HG03520 (cell line): ENCODE measurements at regions not wholly inside any gene's neighbourhood (a gene's known extent, or its start where the extent isn't known, plus 50 kb on each side); places are given as distances from the start of the nearest gene placed in this dataset.
"Not testable (repeated sequence)": the region's sequence is repeated elsewhere in the genome, so short reads cannot be mapped to it uniquely, and the experiment has no call there.

Source experiments
- ATAC-seq: cut with Tn5 transposase; IDR thresholded peaks from one replicate; pipeline ENCODE4 v1.9.1; 2021; ENCODE audit warnings: mild to moderate bottlenecking, moderate library complexity; ENCODE audit not compliant: unreplicated experiment

DNA sequence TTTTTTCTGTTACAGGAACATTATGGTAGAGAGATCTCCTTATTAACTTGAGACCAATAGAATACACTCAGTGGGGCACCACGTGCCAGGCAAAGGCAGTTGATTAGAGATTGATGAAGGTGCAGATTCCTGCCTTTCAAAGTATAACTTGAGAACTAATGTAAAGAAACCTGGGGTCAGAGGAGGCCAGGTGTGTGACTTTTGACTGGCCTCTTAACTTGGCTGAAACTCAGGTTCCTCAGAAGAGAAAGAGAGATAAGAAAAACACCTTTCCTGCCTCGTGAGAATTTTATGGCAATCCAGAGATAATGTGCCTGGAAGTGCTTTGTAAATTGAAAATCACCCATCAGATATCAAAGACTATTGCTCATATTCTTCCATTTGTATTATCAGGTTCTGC is 110.7 kb upstream of the GZMB start:
- ATAC-seq = no peak

DNA sequence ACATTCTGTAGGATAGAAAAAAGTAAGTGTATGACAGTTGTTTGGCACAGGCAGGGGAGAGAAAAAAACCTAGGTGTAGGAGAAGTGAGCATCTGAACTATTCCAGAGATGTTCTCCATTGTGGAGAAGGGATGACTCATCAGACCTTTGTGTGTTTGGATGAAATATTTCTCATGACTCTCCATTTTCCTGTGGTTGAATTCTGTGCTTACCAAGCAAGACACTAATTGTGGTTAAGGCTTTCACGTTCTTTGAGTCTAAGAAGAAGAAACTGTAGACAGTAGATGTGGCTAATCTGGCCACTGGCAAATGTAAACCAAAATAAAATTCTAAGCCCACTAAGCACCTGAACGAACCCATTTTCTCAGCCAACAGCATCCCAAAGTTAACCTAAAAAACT is 107.9 kb upstream of the GZMB start:
- ATAC-seq = no peak

DNA sequence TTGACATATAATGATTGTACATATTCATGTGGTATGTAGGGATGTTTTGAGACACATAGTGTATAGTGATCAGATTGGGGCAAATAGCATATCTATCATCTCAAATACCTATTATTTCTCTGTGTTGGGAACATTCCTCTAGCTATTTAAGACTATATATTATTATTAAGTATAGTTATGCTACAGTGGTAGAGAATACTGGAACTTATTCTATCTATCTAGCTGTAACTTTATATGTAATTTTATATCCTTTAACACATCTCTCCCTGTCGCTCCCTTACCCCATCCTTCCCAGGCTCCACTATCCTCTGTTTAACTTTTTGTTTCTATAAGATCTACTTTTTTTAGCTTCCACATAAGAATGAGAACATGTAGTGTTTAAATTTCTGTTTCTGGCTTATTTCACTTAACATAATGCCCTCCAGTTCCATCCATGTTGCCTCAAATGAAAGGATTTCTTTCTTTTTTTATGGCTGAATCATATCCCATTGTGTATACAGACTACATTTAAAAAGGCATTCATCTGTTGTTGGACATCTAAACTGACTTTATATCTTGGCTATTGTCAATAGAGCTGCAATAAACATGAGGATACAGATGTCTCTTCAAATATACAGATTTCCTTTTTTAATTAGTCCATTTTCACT is 102.1 kb upstream of the GZMB start:
- ATAC-seq = no peak

DNA sequence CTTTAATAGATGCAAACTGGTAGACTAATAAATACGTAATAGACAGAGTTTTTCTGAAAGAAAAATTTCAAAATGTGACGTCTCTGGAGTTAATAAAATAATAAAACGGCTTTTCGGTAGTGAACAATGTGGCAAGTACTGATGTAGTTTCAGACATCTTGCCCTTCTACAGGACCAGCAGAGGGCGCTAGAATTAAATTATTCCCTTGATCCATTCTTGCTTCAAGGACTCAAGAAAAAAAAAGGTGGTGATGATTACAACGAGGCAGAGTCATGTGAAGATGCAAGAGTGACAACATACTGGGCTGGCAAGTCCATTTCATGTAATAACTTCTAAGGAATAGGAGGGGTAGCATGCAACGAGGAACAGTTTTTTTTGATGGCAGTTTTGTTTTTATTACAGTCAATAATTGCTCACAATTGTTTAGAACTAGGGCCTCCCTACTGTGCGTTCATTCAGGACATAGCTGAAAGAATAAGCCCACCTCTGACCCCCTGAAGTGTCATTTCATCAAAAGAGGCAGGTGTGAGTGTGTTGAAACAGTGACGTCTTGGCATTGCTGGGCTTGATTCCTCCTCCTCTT is 101.0 kb upstream of the GZMB start:
- ATAC-seq = no peak

DNA sequence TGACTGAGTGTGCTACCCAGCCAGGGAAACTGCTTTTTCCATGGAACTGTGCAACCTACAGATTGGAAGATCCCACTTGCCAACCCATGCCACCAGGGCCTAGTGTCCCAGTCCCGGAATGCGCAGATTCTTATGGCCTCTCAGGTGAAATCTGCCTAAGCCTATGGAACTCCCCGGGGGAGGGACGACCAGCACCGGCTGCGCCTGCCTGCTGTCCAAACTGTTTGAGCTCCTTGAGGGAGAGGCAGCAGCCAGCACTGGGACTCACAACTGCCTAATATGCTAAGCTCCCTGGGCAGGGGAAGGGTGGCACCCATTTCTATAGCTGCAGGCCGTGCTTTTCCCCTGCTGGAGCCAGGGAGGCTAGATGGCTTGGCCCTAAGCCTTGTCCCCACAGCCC is 92.5 kb upstream of the GZMB start:
- no peak for ATAC-seq

DNA sequence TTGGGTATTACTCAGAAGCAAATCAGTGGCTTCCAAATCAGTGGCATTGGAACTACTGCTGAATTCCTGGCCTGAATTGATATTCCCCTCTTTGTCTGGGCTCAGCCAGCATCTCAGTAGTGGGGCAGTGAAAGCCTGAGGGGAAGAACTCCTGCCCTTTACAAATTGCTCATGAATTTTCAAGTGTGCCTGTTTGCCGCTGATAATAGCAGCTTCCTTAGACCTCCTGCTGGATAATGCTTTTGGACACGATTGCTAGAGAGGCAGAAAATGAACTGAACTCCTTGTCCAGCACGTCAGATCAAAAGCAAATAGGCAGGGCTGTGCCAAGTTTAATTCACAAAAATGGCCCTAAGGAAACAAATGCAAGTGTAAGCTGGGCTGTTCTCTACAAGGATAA is 91.3 kb upstream of the GZMB start:
- ATAC-seq = no peak

DNA sequence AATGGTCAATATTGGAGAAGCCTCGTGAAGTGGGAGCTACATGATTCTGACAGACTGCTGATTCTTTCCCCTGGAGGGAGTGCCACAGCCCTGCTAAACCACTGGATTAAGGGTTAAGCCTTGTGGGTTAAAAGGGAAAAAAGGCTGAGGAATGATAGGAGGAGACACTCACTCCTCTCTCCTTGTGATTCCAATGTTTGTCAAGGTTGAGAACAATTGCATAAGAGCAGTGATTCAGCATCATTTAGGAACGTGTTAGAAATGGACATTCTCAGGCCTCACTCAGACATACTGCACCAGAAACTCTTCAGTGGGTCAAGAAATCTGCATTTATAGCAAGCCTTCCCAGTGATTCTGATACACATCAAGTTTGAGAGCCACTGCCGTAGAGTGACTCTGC is 87.8 kb upstream of the GZMB start:
- no peak for ATAC-seq

DNA sequence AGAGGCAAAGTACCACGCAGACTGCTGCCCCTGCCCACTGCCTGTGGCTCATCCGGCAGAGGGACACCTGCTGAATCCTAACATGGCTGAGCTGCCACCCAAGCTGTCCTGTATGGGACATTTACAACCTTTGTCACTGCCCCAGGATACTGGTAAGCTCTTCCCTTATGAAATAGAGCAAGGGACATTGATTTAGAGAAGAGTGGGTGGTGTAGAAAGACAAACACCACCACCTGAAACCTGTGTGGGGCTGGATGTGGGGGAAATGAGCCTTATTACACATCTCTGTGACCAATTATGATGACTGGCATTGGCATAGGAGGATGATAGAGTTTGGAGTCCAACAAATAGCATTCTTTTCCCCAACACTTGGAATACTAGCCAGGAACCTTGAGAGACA is 81.2 kb upstream of the GZMB start:
- ATAC-seq = no peak

DNA sequence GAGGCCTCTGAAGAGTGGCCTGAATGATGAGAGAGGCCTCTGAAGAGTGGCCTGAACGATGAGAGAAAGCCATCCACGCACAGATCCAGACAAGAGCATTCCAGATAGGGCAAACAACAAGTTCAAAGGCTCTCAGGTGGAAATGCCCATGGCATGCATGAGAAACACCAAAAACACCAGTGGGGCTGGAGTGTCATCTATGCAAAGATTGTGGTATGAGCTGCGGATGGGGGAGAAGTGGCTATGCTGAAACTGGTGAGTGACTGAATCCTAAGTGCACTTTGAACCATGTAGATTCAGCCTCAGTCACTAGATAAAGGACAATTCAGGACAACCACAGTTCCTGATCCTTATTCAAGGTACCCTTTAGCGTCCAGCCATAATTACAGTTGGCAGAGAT is 79.4 kb upstream of the GZMB start:
- ATAC-seq = no peak

DNA sequence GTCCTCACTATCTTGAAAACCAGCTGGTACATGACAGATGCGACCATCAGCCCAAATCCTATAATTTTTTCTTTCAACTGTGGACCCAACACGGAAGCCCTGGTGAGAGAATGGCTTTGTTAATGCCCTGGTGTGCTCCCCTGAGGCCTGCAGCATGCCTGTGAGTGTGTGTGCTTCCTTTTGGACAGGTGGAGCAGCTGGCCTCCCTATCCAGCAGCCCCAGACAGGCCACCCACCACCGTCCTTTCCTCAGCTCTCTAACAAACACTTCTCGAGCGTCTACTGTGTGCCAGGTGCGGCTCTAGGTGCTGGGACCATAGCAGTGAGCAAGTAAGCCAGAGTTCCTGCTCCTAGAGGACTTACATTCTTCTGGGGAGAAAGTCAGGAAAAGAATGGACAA is 78.9 kb upstream of the GZMB start:
- no peak for ATAC-seq

DNA sequence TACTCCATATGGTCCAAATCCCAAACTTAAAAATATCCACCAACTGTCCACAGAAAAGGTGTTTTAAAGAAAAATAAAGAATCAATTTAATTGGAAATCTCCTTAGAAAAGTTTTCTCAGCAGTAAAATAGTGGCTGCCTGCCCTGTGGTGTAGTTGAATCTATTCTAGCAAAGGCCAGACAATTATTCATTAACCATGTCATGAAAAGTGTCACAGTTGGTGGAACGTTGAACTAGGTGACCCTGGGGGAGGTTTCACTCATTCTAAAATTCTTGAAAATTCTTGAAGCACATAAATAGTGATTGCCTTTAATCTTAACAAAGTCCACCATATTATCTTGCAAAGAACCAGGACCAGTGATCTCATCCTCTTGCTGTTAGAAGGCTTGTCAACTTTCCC is 78.4 kb upstream of the GZMB start:
- no peak for ATAC-seq

DNA sequence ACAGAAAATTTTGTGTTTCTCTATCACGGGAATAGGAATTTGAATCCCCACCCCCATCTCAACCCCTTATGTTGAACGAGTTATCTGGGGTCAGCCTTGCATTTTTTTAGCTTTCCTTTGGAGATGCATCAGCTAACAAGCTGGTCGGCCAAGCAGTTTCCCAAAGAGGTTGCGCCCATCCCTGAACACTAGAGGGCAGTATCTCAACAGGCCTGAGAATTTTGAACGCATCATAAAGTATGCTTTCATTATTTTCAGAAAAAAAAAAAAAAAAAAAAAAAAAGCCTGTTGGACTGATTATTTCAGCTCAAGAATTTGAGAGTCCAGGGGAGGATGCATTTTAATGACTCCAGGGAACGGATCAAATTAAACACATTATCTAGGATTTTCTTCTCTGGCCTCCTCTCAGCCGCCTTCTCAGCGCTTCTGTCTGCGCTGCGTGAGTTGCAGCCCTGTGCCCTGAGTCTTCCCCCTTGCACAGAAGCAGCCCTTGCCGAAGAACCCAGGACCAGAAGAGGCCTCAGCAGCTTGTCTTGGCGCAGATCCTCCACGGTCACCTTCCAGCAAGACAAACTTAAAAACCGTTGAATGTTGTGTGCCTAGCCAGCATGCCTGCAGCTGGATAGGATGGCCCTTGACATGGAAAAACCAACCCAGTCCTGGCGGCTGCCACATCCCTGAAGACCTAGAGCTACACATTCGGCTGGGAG is 76.6 kb upstream of the GZMB start:
- no peak for ATAC-seq

DNA sequence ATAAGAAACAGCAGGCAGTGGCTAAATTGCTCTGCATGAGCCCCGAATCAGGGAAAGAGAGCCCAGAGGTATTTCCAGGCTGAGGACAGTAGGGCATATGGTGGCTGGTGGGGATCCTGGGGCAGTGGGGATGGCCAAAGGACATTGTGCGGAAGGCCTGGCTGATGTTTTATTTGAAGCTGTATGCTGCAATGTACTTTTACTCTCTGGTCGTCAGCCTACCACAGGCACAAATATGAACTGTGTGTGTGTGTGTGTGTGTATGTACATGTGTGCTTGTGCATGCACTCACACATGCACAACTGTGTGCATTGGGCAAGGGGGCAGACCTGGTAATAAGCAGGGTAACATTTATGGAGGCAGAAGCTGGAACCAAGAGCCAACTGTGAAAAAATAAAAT is 74.7 kb upstream of the GZMB start:
- ATAC-seq = no peak

DNA sequence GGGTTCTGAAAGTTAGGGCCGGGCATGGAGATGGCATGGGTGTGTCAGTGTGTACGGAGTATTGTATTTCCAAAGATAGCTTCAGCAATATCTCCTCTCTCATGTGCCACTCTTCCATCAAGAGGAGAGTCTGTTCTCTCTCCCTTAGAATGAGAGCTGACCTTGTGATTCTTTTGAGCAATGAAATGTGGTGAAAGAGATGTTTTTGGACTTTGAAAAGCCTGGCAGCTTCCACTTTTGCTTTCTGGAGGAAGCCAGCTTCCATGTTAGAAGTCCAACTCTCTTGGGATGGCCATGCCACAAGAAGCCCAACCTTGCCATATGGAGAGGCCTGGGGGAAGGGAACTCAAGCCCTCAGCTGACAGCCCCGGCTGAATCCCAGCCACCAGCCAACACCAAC is 72.4 kb upstream of the GZMB start:
- ATAC-seq = no peak

DNA sequence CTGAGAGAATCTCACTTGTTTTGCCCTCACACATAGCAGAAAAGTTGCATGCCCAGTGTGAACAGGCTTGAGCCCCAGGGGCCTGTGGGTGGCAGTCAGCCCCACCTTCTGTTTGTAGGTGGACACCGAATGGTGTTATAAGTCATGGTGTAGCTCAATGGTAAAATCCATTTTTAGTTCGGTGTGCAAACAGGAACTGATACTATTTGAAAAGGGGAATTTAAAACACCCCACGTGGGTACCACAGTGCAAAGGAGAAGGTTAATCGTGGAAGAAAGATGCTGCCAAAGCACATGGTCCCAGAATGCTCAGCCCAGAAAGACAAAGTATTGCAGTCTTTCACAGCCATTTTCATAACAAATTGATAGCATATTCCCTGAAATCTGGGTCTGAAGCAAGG is 71.8 kb upstream of the GZMB start:
- ATAC-seq = peak; percentile 91

DNA sequence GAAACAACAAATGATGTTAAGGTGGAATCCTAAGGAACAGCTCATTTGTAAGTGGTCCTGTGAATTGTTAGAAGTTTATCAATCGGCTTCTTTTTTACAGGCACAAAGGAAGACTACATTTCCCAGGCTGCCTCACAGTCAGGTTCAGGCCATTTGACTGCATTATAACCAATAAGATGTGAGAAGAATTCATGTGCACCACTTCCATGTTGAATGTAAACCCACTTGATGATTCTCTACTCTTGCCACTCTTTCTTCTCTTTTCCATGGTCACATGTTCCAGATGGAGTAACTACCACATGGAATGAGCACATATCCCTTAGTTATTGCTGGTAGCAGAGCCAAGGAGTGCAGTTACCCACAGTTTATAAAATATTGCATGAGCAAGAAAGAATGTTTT is 67.1 kb upstream of the GZMB start:
- ATAC-seq = no peak

DNA sequence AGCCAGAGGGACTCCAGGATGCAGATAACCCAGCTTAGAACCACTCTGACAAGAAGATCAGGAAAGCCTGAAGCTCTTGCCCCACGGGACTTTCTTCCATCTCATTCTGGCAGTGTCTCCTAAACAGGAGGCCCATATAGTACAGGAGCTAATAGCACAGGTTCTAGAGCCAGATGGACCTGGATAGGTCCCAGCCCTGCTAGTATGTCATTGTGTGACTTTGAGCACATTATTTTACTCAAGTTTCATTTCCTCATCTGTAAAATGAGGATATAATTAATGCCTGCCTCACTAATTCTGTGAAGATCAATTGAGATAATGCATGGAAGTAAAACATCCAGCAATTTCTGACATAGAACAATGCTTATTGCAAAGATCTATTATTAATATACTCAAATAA is 66.5 kb upstream of the GZMB start:
- no peak for ATAC-seq

DNA sequence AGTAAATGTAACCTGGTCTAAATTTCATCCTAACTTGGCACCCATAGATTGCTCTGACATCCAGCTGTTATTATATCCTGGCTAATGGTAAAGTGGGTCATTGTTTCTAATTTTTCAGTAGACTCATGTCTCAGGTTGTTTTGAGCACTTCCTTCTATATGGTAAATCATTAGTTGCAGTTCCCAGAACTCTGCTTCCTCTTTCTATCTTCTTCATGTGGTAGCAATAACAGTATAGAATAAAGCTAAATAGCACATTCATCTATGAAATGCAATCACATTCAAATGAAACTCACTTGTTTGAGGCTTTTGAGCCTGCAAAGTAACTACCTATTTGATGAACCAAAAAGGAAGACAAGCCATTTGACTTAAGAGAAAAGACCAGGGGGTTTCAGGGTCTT is 65.1 kb upstream of the GZMB start:
- ATAC-seq = peak; percentile 42

DNA sequence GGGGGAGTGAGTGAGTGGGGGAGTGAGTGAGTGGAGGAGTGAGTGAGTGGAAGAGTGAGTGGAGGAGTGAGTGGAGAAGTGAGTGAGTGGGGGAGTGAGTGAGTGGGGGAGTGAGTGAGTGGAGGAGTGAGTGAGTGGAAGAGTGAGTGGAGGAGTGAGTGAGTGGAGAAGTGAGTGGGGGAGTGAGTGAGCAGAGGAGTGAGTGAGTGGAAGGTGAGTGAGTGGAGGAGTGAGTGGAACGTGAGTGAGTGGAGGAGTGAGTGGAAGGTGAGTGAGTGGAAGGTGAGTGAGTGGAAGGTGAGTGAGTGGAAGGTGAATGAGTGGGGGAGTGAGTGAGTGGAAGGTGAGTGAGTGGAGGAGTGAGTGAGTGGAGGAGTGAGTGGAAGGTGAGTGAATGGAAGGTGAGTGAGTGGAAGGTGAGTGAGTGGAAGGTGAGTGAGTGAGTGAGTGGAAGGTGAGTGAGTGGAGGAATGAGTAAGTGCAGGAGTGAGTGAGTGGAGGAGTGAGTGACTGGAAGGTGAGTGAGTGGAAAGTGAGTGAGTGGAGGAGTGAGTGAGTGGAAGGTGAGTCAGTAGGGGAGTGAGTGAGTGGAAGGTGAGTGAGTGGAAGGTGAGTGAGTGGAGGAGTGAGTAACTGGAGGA is 62.4 kb upstream of the GZMB start:
- not testable (repeated sequence) for ATAC-seq

DNA sequence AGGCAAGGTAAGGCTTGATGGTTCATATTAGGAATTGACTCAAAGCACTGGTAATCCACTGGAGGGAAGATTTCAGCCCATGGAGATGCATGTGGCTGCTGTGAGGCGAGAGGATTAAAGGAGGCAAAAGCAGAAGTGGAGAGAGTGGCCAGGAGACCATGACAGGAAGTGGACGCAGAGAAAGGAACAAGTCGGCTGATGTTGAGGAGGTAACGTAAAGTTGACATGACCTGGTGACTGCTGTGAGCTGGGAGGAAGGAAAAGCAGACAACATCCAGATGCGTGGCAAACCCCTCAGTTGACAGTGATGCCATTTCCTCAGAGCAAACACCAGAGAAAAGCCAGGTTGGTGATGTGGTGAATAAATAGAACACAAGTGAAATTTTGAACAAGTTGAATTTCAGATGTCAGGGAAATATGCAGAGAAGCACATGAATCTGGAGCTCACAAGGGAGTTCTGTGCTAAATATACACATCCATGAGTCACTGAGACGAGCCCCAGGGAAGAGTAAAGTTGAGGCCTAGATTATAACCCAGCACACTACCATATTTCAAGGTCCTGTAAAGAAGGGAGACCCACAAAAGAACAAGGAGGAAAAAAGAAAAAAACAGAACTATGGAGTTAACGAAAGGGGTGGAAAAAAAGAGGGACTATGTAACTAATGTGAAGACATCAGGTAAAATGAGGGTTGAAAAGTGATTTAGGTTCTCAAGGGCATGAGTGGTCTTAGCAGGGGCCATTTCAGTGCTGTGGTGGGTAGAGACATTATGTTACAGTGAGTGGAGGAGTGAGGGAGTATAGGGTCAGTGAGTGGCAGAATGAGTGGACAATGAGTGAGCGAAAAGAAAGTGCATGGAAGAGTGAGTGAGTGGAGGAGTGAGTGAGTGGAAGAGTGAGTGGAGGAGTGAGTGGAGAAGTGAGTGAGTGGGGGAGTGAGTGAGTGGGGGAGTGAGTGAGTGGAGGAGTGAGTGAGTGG is 61.6 kb upstream of the GZMB start:
- ATAC-seq = no peak

DNA sequence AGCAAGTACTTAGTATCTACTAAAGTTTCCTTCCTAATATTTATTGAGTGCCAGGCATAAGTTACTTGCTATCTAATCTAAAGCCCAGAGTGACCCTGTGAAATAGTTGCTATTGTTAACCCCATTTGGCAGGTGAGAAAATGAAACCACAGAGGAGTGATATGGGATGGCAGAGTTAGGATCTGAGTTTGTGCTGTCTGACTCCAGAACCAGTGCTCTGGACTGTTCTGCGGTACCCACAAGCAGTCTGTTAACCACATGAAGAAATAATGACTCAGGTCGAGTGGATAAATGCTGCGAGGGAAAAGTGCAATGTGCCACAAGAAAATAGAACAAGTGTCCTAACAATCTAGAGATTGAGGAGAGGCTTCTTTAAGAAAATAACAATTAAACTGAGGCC is 60.7 kb upstream of the GZMB start:
- ATAC-seq = no peak
